Caco-2 (cell line): ENCODE measurements at regions not wholly inside any gene's neighbourhood (a gene's known extent, or its start where the extent isn't known, plus 50 kb on each side); places are given as distances from the start of the nearest gene placed in this dataset.

Experiments used
- BruUV-seq: library from RNA; stranded (reverse); fragments of 400-500 nt; replicated peaks from 2 replicates; lab custom pipeline; 2021; lab: Mats Ljungman, UMichigan
- CTCF ChIA-PET: fragments of 300-600 bp; sonication (Branson Sonifier 250); formaldehyde crosslinking; loops from one replicate; lab custom pipeline; 2022; ENCODE audit warnings: antibody characterized with exemption; lab: Charles Lee
- POLR2A ChIA-PET: fragments of 300-600 bp; sonication (Branson Sonifier 250); formaldehyde crosslinking; loops from one replicate; lab custom pipeline; 2022; ENCODE audit warnings: antibody characterized with exemption; lab: Charles Lee
- DNase-seq, 2 experiments: peaks; one replicate each; pipeline versions ENCODE4 v3.0.0 to v3.0.0-alpha.2; 2020 to 2022
- H3K27me3 ChIP-seq: replicated peaks from 2 replicates; pipeline ENCODE4 v1.6.0; 2011; ENCODE audit warnings: low read length; ENCODE audit not compliant: control insufficient read depth, insufficient read depth
- H3K36me3 ChIP-seq: 2 replicates; pipeline ENCODE4 v1.5.1; 2011; ENCODE audit warnings: low read length; ENCODE audit not compliant: control insufficient read depth, insufficient read depth
- H3K4me1 ChIP-seq: fragments of 250-450 bp; sonication (Bioruptor Pico); 2 replicates; pipeline ENCODE4 v1.5.1; 2020; ENCODE audit warnings: mild to moderate bottlenecking
- H3K4me3 ChIP-seq: 2 replicates; pipeline ENCODE4 v1.5.1; 2011; ENCODE audit warnings: low read depth, mild to moderate bottlenecking, control low read depth, low read length
- H3K9me3 ChIP-seq: fragments of 250-450 bp; sonication (Bioruptor Pico); 2 replicates; pipeline ENCODE4 v1.5.1; 2020; ENCODE audit warnings: mild to moderate bottlenecking, moderate library complexity
- H3K27ac Mint-ChIP-seq: one replicate; pipeline ENCODE4 v1.8.0; 2022; ENCODE audit warnings: mixed read lengths; ENCODE audit not compliant: unreplicated experiment
- H3K27me3 Mint-ChIP-seq: one replicate; pipeline ENCODE4 v1.8.0; 2022; ENCODE audit warnings: mixed read lengths; ENCODE audit not compliant: insufficient read depth, unreplicated experiment
- H3K36me3 Mint-ChIP-seq: one replicate; pipeline ENCODE4 v1.8.0; 2022; ENCODE audit warnings: mild to moderate bottlenecking, mixed read lengths; ENCODE audit not compliant: insufficient read depth, unreplicated experiment
- H3K4me1 Mint-ChIP-seq: one replicate; pipeline ENCODE4 v1.8.0; 2022; ENCODE audit warnings: low read depth, mixed read lengths; ENCODE audit not compliant: unreplicated experiment
- H3K4me3 Mint-ChIP-seq: one replicate; pipeline ENCODE4 v1.8.0; 2022; ENCODE audit warnings: mild to moderate bottlenecking, moderate library complexity, mixed read lengths; ENCODE audit not compliant: unreplicated experiment
- H3K9me3 Mint-ChIP-seq: one replicate; pipeline ENCODE4 v1.8.0; 2022; ENCODE audit warnings: mixed read lengths; ENCODE audit not compliant: unreplicated experiment
- intact Hi-C: fragments of 100-400 bp; cut with micrococcal nuclease; formaldehyde crosslinking; loops from one replicate; pipeline ENCODE4 v1.10.0; 2022; ENCODE audit not compliant: unreplicated experiment
- TF ChIP-seq, protein P1 (sequence below), 2 experiments: fragments of 200-600 bp in 1 of 2; IDR thresholded peaks; 1 replicate in 1 of 2; 2 replicates in 1 of 2; pipeline versions ENCODE4 v1.5.1 to v1.8.0; 2011 to 2022; ENCODE audit warnings: antibody characterized with exemption in 1 of 2, control low read depth in 1 of 2, inconsistent platforms in 1 of 2, low read depth in 1 of 2, low read length in 1 of 2, mild to moderate bottlenecking in 1 of 2, moderate library complexity in 1 of 2; ENCODE audit not compliant: insufficient read depth in 1 of 2, severe bottlenecking in 1 of 2, unreplicated experiment in 1 of 2

GRCh38 chr10:130427216-130427722 lies 291.1 kb downstream of the GLRX3 start:
- no peaks in the 10 kb centered on the region for H3K36me3 ChIP-seq
- Mint-ChIP-seq H3K9me3 (peaks cover 20% of the 10 kb centered on the region), H3K27ac (no peak overlapping the region), H3K4me1 (no peaks in the 10 kb centered on the region), H3K27me3 (peaks cover 4% of the 10 kb centered on the region), H3K36me3 (peaks cover 5% of the 10 kb centered on the region), H3K4me3 (no peak overlapping the region)
- no peak overlapping the region for H3K4me3 ChIP-seq
- no TSS peak for BruUV-seq
- H3K9me3 ChIP-seq = no peaks in the 10 kb centered on the region
- ChIA-PET CTCF (no interaction called here), POLR2A (no interaction called here)
- no peaks in the 10 kb centered on the region for H3K27me3 ChIP-seq
- TF ChIP-seq, protein P1, sequence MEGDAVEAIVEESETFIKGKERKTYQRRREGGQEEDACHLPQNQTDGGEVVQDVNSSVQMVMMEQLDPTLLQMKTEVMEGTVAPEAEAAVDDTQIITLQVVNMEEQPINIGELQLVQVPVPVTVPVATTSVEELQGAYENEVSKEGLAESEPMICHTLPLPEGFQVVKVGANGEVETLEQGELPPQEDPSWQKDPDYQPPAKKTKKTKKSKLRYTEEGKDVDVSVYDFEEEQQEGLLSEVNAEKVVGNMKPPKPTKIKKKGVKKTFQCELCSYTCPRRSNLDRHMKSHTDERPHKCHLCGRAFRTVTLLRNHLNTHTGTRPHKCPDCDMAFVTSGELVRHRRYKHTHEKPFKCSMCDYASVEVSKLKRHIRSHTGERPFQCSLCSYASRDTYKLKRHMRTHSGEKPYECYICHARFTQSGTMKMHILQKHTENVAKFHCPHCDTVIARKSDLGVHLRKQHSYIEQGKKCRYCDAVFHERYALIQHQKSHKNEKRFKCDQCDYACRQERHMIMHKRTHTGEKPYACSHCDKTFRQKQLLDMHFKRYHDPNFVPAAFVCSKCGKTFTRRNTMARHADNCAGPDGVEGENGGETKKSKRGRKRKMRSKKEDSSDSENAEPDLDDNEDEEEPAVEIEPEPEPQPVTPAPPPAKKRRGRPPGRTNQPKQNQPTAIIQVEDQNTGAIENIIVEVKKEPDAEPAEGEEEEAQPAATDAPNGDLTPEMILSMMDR (IDR thresholded peaks at IDR 0.05; ENCODE audit: insufficient read depth in 1 of 2, low read depth in 1 of 2, low read length in 1 of 2, severe bottlenecking in 1 of 2, unreplicated experiment in 1 of 2) = no peak
- no peaks in the 10 kb centered on the region for H3K4me1 ChIP-seq
- DNase-seq = no peak
- intact Hi-C loops = no loop called here

GRCh38 chr10:130428936-130429335 lies 292.7 kb downstream of the GLRX3 start:
- Histone ChIP-seq H3K27me3 (no peaks in the 10 kb centered on the region), H3K4me3 (no peak overlapping the region), H3K9me3 (no peaks in the 10 kb centered on the region), H3K4me1 (no peaks in the 10 kb centered on the region), H3K36me3 (no peaks in the 10 kb centered on the region)
- TF ChIP-seq, protein P1 (IDR thresholded peaks at IDR 0.05; ENCODE audit: insufficient read depth in 1 of 2, low read depth in 1 of 2, low read length in 1 of 2, severe bottlenecking in 1 of 2, unreplicated experiment in 1 of 2) = no peak
- Mint-ChIP-seq H3K27me3 (peaks cover 4% of the 10 kb centered on the region), H3K27ac (no peak overlapping the region), H3K36me3 (peaks cover 5% of the 10 kb centered on the region), H3K4me1 (no peaks in the 10 kb centered on the region), H3K4me3 (no peak overlapping the region), H3K9me3 (peaks cover 31% of the 10 kb centered on the region)
- no TSS peak for BruUV-seq
- ChIA-PET CTCF (no interaction called here), POLR2A (no interaction called here)
- no peak for DNase-seq
- intact Hi-C loops = no loop called here

GRCh38 chr10:130429809-130430208 lies 293.6 kb downstream of the GLRX3 start:
- POLR2A ChIA-PET = no interaction called here
- Mint-ChIP-seq H3K27ac (no peak overlapping the region), H3K9me3 (peaks cover 32% of the 10 kb centered on the region), H3K4me3 (no peak overlapping the region), H3K36me3 (peaks cover 5% of the 10 kb centered on the region), H3K27me3 (peaks cover 4% of the 10 kb centered on the region), H3K4me1 (no peaks in the 10 kb centered on the region)
- Histone ChIP-seq H3K9me3 (no peaks in the 10 kb centered on the region), H3K4me1 (no peaks in the 10 kb centered on the region), H3K36me3 (no peaks in the 10 kb centered on the region), H3K27me3 (no peaks in the 10 kb centered on the region), H3K4me3 (no peak overlapping the region)
- DNase-seq = no peak
- BruUV-seq = no TSS peak
- CTCF ChIA-PET = no interaction called here
- intact Hi-C loops = no loop called here
- TF ChIP-seq, protein P1 (IDR thresholded peaks at IDR 0.05; ENCODE audit: insufficient read depth in 1 of 2, low read depth in 1 of 2, low read length in 1 of 2, severe bottlenecking in 1 of 2, unreplicated experiment in 1 of 2) = no peak
